Gastrocnemius medialis (tissue), 4 donors: ENCODE measurements at regions not wholly inside any gene's neighbourhood (a gene's known extent, or its start where the extent isn't known, plus 50 kb on each side); places are given as distances from the start of the nearest gene placed in this dataset.

Experiments used
- CTCF ChIP-seq, 5 experiments: fragments of 450-650 bp in 3 of 5; fragments of 200-600 bp in 2 of 5; sonication (generic) in 2 of 5; IDR thresholded peaks in 4 of 5; conservative IDR thresholded peaks in 1 of 5; 1 replicate in 4 of 5; 2 replicates in 1 of 5; pipeline ENCODE4 v1.5.1; 2016 to 2019; ENCODE audit warnings: antibody characterized with exemption in 5 of 5, mild to moderate bottlenecking in 3 of 5, moderate library complexity in 3 of 5
- POLR2A ChIP-seq, 2 donors: fragments of 450-650 bp; IDR thresholded peaks; one replicate each; pipeline ENCODE4 v1.6.1; 2017; ENCODE audit warnings: antibody characterized with exemption in 2 of 2, mild to moderate bottlenecking in 2 of 2, moderate library complexity in 2 of 2

DNA sequence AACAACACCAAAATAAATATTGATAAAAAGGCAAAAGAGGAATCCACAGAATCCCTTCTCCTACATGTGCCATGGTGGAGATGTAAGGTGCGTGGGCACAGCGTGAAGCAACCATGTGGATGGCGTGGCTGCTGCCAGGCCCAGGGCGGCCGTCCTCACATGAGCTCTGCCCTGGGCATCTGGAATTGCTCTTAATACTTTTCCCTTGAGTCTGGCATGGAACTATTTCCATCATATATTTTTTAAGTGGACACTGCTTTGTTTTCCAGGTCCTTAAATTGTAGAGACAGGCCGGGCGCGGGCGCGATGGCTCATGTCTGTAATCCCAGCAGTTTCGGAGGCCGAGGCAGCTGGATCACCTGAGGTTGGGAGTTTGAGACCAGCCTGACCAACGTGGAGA lies 349.3 kb downstream of the IRX1 start:
- no peak for TF ChIP-seq CTCF (IDR thresholded peaks at IDR 0.05 in 4 of 5, conservative IDR thresholded peaks at IDR 0.05 in 1 of 5)
- TF ChIP-seq POLR2A (IDR thresholded peaks at IDR 0.05), result no peak
